GM12878 (cell line): ENCODE measurements at regions not wholly inside any gene's neighbourhood (a gene's known extent, or its start where the extent isn't known, plus 50 kb on each side); places are given as distances from the start of the nearest gene placed in this dataset.
"Not testable (repeated sequence)": the region's sequence is repeated elsewhere in the genome, so short reads cannot be mapped to it uniquely, and the experiment has no call there.

Experiments
- ATAC-seq: fragments of 200-7000 bp; cut with Tn5 transposase; 3 replicates; pipeline ENCODE4 v1.9.1; 2020; ENCODE audit warnings: mild to moderate bottlenecking, moderate library complexity
- BruUV-seq: library from RNA; stranded (reverse); fragments of 400-500 nt; replicated peaks from 2 replicates; lab custom pipeline; 2021; lab: Mats Ljungman, UMichigan
- CTCF ChIA-PET: fragments of 300-600 bp; sonication (Branson Sonifier 250); formaldehyde crosslinking; extraction: SDS; loops from one replicate; lab custom pipeline; 2021; ENCODE audit warnings: inconsistent platforms; lab: Yijun Ruan, JAX
- POLR2A ChIA-PET: fragments of 350-600 bp; formaldehyde crosslinking; extraction: SDS; loops from one replicate; lab custom pipeline; 2021; ENCODE audit warnings: inconsistent platforms; lab: Charles Lee
- RAD21 ChIA-PET: fragments of 300-600 bp; sonication (Branson Sonifier 250); formaldehyde crosslinking; loops from one replicate; lab custom pipeline; 2023; ENCODE audit warnings: antibody characterized with exemption; ENCODE audit not compliant: unreplicated experiment; lab: Charles Lee
- SMC1A ChIA-PET: fragments of 300-600 bp; sonication (Branson Sonifier 250); formaldehyde crosslinking; loops from one replicate; lab custom pipeline; 2023; ENCODE audit not compliant: unreplicated experiment, uncharacterized antibody; lab: Charles Lee
- DNase-seq: peaks from one replicate; pipeline ENCODE4 v3.0.0-alpha.2; 2011; ENCODE audit warnings: low read depth, low spot score
- FAIRE-seq: peaks from 3 replicates; lab custom pipeline; 2011; peaks lifted over from hg19 to GRCh38; lab: Jason Lieb, UNC
- H2AFZ ChIP-seq: 2 replicates; pipeline ENCODE4 v1.6.0; 2011; ENCODE audit warnings: low read depth, low read length, control low read depth; ENCODE audit not compliant: control insufficient read depth
- H3K27ac ChIP-seq: 2 replicates; pipeline ENCODE4 v1.5.1; 2011; ENCODE audit warnings: control low read depth; ENCODE audit not compliant: control insufficient read depth, insufficient read depth
- H3K27me3 ChIP-seq, 2 experiments: replicated peaks in 1 of 2; 2 replicates each; pipeline versions ENCODE4 v1.6.0 to v1.6.1; 2011; ENCODE audit warnings: low read length in 1 of 2; ENCODE audit not compliant: control insufficient read depth in 2 of 2, insufficient read depth in 2 of 2
- H3K36me3 ChIP-seq, 2 experiments: 2 replicates each; pipeline ENCODE4 v1.5.1; 2011; ENCODE audit warnings: low read length in 1 of 2; ENCODE audit not compliant: control insufficient read depth in 2 of 2, insufficient read depth in 2 of 2
- H3K4me1 ChIP-seq: 2 replicates; pipeline ENCODE4 v1.6.1; 2011; ENCODE audit warnings: mild to moderate bottlenecking, low read length, moderate library complexity, mixed read lengths; ENCODE audit not compliant: control insufficient read depth, insufficient read depth
- H3K4me2 ChIP-seq: 2 replicates; pipeline ENCODE4 v1.6.0; 2011; ENCODE audit warnings: control low read depth; ENCODE audit not compliant: control insufficient read depth, insufficient read depth
- H3K4me3 ChIP-seq: fragments of 200-600 bp; sonication (generic); 2 replicates; pipeline ENCODE4 v1.5.1; 2016
- H3K79me2 ChIP-seq: 2 replicates; pipeline ENCODE4 v1.6.0; 2011; ENCODE audit warnings: low read length; ENCODE audit not compliant: control insufficient read depth, insufficient read depth
- H3K9ac ChIP-seq: 2 replicates; pipeline ENCODE4 v1.8.0; 2011; ENCODE audit warnings: low read length, control low read depth, mixed read lengths; ENCODE audit not compliant: control insufficient read depth, insufficient read depth
- H3K9me3 ChIP-seq: replicated peaks from 3 replicates; pipeline ENCODE4 v1.5.1; 2011; ENCODE audit warnings: mild to moderate bottlenecking, low read length; ENCODE audit not compliant: control insufficient read depth, insufficient read depth
- H4K20me1 ChIP-seq: 2 replicates; pipeline ENCODE4 v1.6.0; 2011; ENCODE audit not compliant: control insufficient read depth, insufficient read depth
- ATF2 ChIP-seq: IDR thresholded peaks from 2 replicates; pipeline ENCODE4 v1.6.1; 2012; ENCODE audit warnings: low read length, inconsistent platforms
- CHD4 ChIP-seq: fragments of 200-600 bp; sonication (generic); IDR thresholded peaks from 2 replicates; pipeline ENCODE4 v1.6.1; 2016; ENCODE audit warnings: mild to moderate bottlenecking
- ELK1 ChIP-seq: IDR thresholded peaks from 2 replicates; pipeline ENCODE4 v1.6.1; 2012; ENCODE audit warnings: low read depth, low read length, improper control_type of control experiment
- ESRRA ChIP-seq: IDR thresholded peaks from 2 replicates; pipeline ENCODE4 v1.6.1; 2012; ENCODE audit warnings: mild to moderate bottlenecking, low read length, improper control_type of control experiment
- IKZF1 ChIP-seq: fragments of 450-650 bp; conservative IDR thresholded peaks from 2 replicates; pipeline ENCODE4 v1.6.1; 2017; ENCODE audit warnings: antibody characterized with exemption, mild to moderate bottlenecking
- MEF2B ChIP-seq: fragments of 450-650 bp; IDR thresholded peaks from 2 replicates; pipeline ENCODE4 v1.6.1; 2018; ENCODE audit warnings: mild to moderate bottlenecking, moderate library complexity; ENCODE audit not compliant: partially characterized antibody, poor library complexity, severe bottlenecking
- SIN3A ChIP-seq: IDR thresholded peaks from 2 replicates; pipeline ENCODE4 v1.6.1; 2012; ENCODE audit warnings: low read depth, low read length, improper control_type of control experiment
- ZNF217 ChIP-seq: fragments of 450-650 bp; IDR thresholded peaks from 2 replicates; pipeline ENCODE4 v1.6.1; 2017; ENCODE audit warnings: antibody characterized with exemption, mild to moderate bottlenecking
- WGBS: methylation state at CpG from one replicate; pipeline ENCODE4 v1.1.6; 2016; ENCODE audit warnings: low lambda C conversion rate; ENCODE audit not compliant: insufficient replicate concordance, insufficient coverage; ENCODE audit errors: missing lambda C conversion rate; 5-methylcytosine and 5-hydroxymethylcytosine counted together
- in situ Hi-C: fragments of 300-500 bp; cut with MboI; formaldehyde crosslinking; loops from 9 replicates; pipeline ENCODE4 v1.14.3; 2018; ENCODE audit warnings: mixed read lengths
- intact Hi-C: fragments of 100-400 bp; cut with micrococcal nuclease; formaldehyde crosslinking; loops from one replicate; pipeline ENCODE4 v1.14.2; 2022; ENCODE audit not compliant: unreplicated experiment

DNA sequence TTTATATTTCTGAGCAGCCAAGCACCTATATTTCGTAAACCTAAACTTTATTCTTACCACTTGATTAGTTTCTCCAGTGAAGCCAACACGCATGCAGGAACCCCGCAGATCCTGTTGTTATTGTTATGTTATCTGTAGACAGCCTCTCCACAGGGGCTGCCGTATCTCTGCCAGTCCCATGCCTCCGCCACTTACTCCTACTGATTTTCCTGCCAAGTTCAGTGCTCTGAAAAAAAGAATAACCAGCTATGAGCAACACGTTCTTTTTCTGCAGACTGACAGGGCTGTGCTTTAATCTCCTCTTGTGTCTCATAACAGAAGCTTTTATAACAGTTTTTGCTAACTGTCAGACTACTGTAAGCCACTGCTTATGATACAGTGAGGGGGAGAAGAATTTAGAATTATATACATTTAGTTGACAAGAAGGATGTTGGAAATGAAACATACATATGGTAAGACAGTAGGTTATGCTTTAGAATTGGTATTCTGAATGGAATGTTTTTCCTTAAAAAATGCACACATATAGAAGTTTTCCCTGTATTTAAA, 347.4 kb downstream of the SI start:
- Histone ChIP-seq H3K4me3 (no peak overlapping the region), H3K27me3 (no peaks in the 10 kb centered on the region), H3K9me3 (no peaks in the 10 kb centered on the region), H3K4me2 (no peak overlapping the region), H3K27ac (no peak overlapping the region), H3K36me3 (no peaks in the 10 kb centered on the region), H4K20me1 (no peaks in the 10 kb centered on the region), H3K9ac (no peak overlapping the region), H2AFZ (no peak overlapping the region), H3K4me1 (no peaks in the 10 kb centered on the region), H3K79me2 (no peaks in the 10 kb centered on the region)
- no peak for FAIRE-seq
- intact Hi-C loops (no loop called here), in situ Hi-C loops (no loop called here)
- 16% methylated on average over 6 of the region's 6 CpGs for WGBS
- ChIA-PET SMC1A (no interaction called here), RAD21 (no interaction called here), POLR2A (no interaction called here), CTCF (no interaction called here)
- BruUV-seq, result no TSS peak
- TF ChIP-seq MEF2B (no peak), CHD4 (no peak), ESRRA (no peak), SIN3A (no peak), IKZF1 (no peak)
- no peak for DNase-seq
- no peak for ATAC-seq

DNA sequence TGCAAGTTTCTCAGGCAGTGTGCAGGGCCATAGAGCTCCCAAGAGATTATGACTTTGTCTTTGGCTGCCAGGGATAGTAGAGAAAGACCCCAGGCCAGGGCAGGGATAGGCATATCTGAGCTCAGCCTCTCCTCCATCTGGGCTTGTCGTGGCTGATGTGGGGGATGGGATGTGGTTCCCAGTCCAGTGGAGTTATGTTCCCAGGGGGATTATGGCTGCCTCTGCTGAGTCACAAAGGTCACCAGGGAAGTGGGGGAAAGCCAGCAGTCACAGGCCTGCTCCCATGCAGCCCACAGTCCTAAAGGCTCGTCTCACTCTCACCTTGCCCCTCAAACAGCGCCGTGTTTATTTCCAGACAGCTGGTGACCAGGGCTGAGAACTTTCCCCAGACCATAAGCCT, 354.9 kb downstream of the SI start:
- ChIA-PET CTCF (no interaction called here), POLR2A (no interaction called here), RAD21 (no interaction called here), SMC1A (no interaction called here)
- H3K79me2 ChIP-seq, result no peaks in the 10 kb centered on the region
- DNase-seq (no peak), FAIRE-seq (no peak), ATAC-seq (no peak)
- H3K4me2 ChIP-seq, result no peak overlapping the region
- no peak overlapping the region for H3K27ac ChIP-seq
- no peaks in the 10 kb centered on the region for H3K27me3 ChIP-seq
- TF ChIP-seq ZNF217 (no peak), MEF2B (peak; percentile 50), ATF2 (no peak), ELK1 (no peak)
- BruUV-seq, result no TSS peak
- intact Hi-C loops, result no loop called here
- no peak overlapping the region for H2AFZ ChIP-seq
- H3K9ac ChIP-seq, result no peak overlapping the region
- H3K4me1 ChIP-seq, result no peaks in the 10 kb centered on the region
- H3K4me3 ChIP-seq, result no peak overlapping the region
- H3K9me3 ChIP-seq, result no peaks in the 10 kb centered on the region
- H3K36me3 ChIP-seq, result no peaks in the 10 kb centered on the region
- WGBS, result 55% methylated on average over 4 of the region's 4 CpGs
- in situ Hi-C loops, result no loop called here
- H4K20me1 ChIP-seq, result no peaks in the 10 kb centered on the region

DNA sequence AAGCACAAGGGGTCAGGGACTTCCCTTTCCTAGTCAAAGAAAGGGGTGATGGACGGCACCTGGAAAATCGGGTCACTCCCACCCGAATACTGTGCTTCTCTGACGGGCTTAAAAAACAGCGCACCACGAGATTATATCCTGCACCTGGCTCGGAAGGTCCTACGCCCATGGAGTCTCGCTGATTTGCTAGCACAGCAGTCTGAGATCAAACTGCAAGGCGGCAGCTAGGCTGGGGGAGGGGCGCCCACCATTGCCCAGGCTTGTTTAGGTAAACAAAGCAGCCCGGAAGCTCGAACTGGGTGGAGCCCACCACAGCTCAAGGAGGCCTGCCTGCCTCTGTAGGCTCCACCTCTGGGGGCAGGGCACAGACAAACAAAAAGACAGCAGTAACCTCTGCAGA, 375.5 kb downstream of the SI start:
- H3K4me3 ChIP-seq, DNase-seq, in situ Hi-C loops, SMC1A ChIA-PET, POLR2A ChIA-PET, H2AFZ ChIP-seq, H3K9ac ChIP-seq, H3K36me3 ChIP-seq, H3K9me3 ChIP-seq, FAIRE-seq, intact Hi-C loops, H3K79me2 ChIP-seq, CTCF ChIA-PET, ATAC-seq, H3K4me1 ChIP-seq, RAD21 ChIA-PET, H3K27me3 ChIP-seq, BruUV-seq, H4K20me1 ChIP-seq, H3K4me2 ChIP-seq, H3K27ac ChIP-seq: not testable (repeated sequence)
- 38% methylated on average over 11 of the region's 13 CpGs for WGBS
